Brain pericyte (primary cell): ENCODE measurements at regions not wholly inside any gene's neighbourhood (a gene's known extent, or its start where the extent isn't known, plus 50 kb on each side); places are given as distances from the start of the nearest gene placed in this dataset.

Experiments used
- DNase-seq: peaks from one replicate; pipeline ENCODE4 v3.0.0-alpha.2; 2012; ENCODE audit warnings: low read depth, low spot score

GRCh38 chr3:168461793-168462192, 366.1 kb upstream of the GOLIM4 start:
- DNase-seq: no peak

GRCh38 chr3:168459226-168459784, 363.6 kb upstream of the GOLIM4 start:
- DNase-seq: no peak

- DNase-seq: no peak
These were observed 362.3 kb upstream of the GOLIM4 start for GRCh38 chr3:168457954-168458539.

- DNase-seq: no peak
These were observed 360.1 kb upstream of the GOLIM4 start for GRCh38 chr3:168455814-168456213.

- DNase-seq: no peak
These were observed 357.9 kb upstream of the GOLIM4 start for GRCh38 chr3:168453623-168454022.

- DNase-seq: no peak
These were observed 348.2 kb upstream of the GOLIM4 start for GRCh38 chr3:168443965-168444364.

- no peak for DNase-seq
These were observed 346.8 kb upstream of the GOLIM4 start for GRCh38 chr3:168442502-168442901.

GRCh38 chr3:168436245-168436724, 340.6 kb upstream of the GOLIM4 start:
- no peak for DNase-seq

GRCh38 chr3:168431491-168431890, 335.8 kb upstream of the GOLIM4 start:
- DNase-seq: no peak

- no peak for DNase-seq
These were observed 332.2 kb upstream of the GOLIM4 start for GRCh38 chr3:168427835-168428475.

GRCh38 chr3:168427156-168427555, 331.4 kb upstream of the GOLIM4 start:
- no peak for DNase-seq

GRCh38 chr3:168425936-168426595, 330.3 kb upstream of the GOLIM4 start:
- DNase-seq: no peak

- DNase-seq: peak; percentile 60
These were observed 328.5 kb upstream of the GOLIM4 start for GRCh38 chr3:168424059-168424734.

GRCh38 chr3:168422843-168423242, 327.1 kb upstream of the GOLIM4 start:
- DNase-seq: no peak

GRCh38 chr3:168419091-168419490, 323.4 kb upstream of the GOLIM4 start:
- DNase-seq: no peak

- DNase-seq: no peak
These were observed 321.3 kb upstream of the GOLIM4 start for GRCh38 chr3:168417016-168417415.

GRCh38 chr3:168416446-168416845, 320.7 kb upstream of the GOLIM4 start:
- DNase-seq: no peak

GRCh38 chr3:168414149-168414548, 318.4 kb upstream of the GOLIM4 start:
- no peak for DNase-seq

- DNase-seq: no peak
These were observed 311.7 kb upstream of the GOLIM4 start for GRCh38 chr3:168407381-168407780.

GRCh38 chr3:168405288-168405687, 309.6 kb upstream of the GOLIM4 start:
- no peak for DNase-seq

- no peak for DNase-seq
These were observed 302.8 kb upstream of the GOLIM4 start for GRCh38 chr3:168398371-168399025.

- DNase-seq: no peak
These were observed 301.1 kb upstream of the GOLIM4 start for GRCh38 chr3:168396861-168397260.
